ENCODE measurements at regions not wholly inside any gene's neighbourhood (a gene's known extent, or its start where the extent isn't known, plus 50 kb on each side); places are given as distances from the start of the nearest gene placed in this dataset.

GRCh38 chr1:199399996-199400724 lies 627.4 kb upstream of the NR5A2 start:
- no peak for TF ChIP-seq CTCF (IDR thresholded peaks at IDR 0.05)
- no peak for TF ChIP-seq POLR2A (IDR thresholded peaks at IDR 0.05)

All from Peyer's patch (tissue), 4 donors.